ENCODE measurements at regions not wholly inside any gene's neighbourhood (a gene's known extent, or its start where the extent isn't known, plus 50 kb on each side); places are given as distances from the start of the nearest gene placed in this dataset.
"Not testable (repeated sequence)": the region's sequence is repeated elsewhere in the genome, so short reads cannot be mapped to it uniquely, and the experiment has no call there.

DNA sequence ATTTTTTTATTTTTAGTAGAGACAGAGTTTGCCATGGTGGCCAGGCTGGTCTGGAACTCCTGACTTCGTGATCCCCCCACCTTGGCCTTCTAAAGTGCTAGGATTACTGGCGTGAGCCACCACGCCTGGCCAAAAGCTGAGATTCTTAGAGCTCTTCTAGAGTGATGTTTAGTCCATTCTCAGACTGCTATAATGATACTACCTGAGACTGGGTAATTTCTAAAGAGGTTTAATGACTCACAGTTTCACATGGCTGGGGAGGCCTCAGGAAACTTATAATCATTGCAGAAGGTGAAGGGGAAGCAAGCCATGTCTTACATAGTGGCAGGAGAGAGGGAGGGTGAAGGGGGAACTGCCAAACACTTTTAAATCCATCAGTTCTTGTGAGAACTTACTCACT is 1804.9 kb upstream of the LRRTM1 start:
- no peak for DNase-seq (ENCODE audit: low read depth)

DNA sequence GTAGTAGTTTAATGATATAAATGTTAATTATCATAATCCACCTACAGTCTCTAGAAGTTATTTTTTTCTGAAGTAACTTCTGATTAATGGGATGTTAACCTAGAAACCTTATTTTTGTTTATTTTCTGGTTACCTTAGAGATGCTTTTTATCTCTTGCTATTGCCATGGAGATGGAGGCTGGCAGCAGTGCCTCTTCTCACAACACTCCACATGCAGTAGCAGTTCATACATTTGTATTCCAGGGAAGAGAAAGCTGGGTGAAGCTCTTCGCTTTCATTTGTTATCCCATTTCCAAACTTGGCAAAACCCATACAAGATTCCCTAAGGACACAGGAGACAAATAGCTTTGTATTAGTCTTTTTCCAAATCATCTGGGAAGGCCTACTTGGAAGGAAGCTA is 1794.1 kb upstream of the LRRTM1 start:
- no peak for DNase-seq (ENCODE audit: low read depth)

DNA sequence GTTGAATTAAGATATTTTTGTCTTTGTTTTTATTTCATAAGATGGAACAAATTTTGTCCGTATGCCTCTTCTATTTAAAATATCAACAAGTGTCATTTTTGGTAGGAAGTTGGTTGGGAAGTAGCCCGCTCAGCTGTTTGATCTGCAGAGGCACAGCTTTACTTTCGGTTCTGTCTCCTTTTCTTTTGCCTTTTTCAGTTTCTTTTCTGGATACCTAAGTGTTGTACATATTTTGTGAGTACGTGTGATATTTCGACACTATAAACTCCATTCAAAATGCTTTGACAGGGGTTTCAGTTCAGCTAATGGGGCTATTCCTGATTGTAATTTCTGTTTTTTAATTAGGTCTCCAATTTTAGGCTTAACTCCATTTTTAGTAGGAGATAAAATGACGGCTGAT is 1785.0 kb upstream of the LRRTM1 start:
- DNase-seq (ENCODE audit: low read depth) = no peak

DNA sequence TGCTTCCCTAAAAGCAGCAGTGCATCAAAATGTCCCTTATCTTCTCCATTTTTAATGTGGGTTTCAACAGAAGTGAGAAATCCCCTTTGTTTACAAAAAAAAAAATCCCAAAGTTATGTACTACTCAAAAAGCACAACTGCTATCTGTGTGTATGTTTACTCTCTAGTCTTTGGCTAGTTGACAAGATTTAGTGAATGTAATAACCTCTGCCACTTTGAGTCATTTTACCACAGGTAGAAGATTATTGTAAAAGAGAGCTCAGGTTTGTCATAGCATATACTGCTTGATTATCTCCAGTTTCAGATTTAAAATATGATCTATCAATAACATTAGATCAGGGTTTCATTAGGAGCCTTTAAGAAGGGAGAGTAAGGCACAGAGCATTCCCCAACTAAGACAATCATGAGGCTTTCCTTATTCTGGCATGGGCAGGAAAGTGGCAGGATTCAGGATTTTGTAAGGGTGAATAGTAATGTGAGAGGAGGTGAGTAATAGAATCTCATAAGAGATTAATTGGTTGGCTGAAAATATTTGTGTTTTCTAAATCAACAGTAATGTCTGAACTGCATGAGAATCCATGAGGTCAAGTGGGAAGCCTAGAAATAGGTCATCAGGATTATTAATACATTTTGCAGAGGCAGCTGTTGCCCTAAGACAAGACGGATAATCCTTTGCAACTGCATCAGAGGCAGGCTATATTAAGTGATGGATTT is 1780.3 kb upstream of the LRRTM1 start:
- no peak for DNase-seq (ENCODE audit: low read depth)

DNA sequence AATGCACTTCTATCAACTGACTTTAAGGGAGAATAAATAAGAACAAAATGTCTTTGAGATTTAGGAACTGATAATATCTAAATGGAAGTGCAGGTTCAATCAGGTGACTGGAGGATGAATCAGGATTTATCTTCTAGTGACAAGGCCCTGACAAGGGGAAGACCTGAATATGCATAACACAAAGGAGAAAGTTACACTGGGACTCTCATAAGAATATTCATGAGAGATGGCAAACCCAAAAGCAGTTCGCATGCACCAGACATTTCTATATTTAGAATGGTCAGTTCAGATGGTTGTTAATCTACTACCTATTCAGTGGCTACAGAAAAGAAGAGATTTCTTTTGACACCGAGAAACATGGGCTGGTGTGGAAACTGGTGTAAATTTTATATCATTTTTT is 1771.3 kb upstream of the LRRTM1 start:
- DNase-seq (ENCODE audit: low read depth) = no peak

DNA sequence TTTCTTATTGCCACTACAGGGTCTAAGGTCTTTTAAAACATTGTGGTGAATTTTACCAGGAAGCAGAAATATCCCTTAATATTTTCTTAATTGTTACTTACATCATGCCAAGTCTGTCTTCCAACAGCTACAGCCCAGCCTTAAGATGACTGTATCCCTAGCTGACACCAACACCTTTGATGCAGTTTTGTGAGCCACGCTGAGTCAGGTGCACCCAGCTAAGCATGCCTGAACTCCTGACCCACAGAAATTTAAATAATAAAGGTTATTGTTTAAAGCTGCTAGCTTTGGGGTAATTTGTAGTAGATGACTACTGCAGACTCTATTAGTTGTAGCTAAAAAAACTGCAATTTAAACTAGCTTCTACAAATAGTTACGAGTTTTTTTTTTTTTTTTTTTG is 1757.9 kb upstream of the LRRTM1 start:
- no peak for DNase-seq (ENCODE audit: low read depth)

DNA sequence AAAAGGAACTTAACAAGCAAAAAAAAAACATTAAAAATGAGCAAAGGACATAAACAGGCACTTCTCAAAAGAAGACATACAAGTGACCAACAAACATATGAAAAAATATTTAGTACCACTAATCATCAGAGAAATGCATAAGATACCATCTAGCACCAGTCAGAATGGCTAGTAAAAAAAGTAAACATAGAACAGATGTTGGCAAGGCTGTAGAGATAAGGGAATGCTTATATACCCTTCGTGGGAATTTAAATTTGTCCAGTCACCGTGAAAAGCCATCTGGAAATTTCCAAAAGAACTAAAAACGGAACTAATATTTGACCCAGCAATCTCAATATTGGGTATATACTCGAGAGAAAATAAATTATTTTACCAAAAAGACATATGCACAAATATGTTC is 1751.3 kb upstream of the LRRTM1 start:
- DNase-seq (ENCODE audit: low read depth) = no peak

DNA sequence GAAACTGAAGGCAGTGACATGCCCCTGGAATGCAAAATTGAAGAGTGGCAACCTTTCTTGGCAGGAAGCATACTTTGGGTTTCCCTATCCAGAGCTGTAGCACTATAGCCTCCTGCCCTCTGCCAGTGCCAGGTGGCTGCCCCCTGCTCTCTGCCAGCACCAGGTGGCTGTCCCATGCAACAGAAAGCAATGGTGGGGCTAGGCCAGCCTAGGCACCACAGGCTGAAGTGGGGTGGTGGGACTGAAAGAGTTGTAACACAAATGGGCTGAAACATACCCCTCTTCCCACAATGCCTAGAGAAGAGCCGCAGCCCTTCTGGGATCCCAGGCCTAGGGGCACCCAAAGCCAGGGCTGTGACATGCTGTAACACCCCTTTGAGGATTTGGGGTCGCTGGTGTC is 1739.3 kb upstream of the LRRTM1 start:
- no peak for DNase-seq (ENCODE audit: low read depth)

DNA sequence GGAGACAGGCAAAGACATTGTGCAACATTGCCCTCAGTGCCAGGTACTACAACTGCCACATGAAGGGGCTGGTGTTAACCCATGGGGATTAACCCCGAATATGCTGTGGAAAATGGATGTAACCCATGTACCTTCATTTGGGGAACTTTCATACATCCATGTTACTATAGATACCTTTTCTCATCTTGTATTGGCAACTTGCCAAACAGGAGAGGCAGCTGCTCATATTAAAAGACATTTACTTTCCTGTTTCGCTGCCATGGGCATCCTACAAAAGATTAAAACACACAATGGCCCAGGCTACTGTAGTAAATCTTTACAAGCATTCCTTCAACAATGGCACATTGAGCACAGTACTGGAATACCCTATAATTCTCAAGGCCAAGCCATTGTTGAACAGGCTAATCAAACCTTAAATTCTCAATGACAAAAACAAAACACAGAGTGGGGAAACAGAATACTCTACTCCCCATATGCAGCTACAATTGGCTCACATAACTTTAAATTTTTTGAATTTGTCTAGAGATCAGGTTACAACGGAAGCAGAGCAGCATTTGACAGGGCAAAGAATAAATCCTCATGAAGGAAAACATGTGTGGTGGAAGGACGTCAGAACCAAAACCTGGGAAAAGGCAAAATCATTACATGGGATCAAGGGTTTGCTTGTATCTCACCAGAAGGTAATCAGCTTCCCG is 1723.5 kb upstream of the LRRTM1 start:
- DNase-seq (ENCODE audit: low read depth) = no peak

DNA sequence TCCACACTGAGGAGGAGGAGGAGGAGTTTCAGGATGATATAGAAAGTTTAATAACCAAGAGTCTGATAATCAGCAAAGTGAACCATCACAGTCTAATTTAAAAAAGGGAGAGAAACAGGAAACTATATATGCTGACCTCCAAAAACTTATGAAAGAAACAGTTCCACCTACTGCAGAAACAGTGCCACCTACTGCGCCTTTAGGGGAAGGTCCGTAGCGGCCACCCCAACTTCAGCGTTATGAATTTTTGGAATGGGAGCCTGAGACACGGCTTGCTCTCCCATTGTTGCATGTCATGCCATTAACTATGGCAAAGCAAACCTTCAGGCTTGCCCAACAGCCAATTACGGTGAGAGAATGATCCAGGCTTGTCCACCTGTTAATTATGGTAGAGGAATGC is 1719.2 kb upstream of the LRRTM1 start:
- DNase-seq (ENCODE audit: low read depth) = no peak

DNA sequence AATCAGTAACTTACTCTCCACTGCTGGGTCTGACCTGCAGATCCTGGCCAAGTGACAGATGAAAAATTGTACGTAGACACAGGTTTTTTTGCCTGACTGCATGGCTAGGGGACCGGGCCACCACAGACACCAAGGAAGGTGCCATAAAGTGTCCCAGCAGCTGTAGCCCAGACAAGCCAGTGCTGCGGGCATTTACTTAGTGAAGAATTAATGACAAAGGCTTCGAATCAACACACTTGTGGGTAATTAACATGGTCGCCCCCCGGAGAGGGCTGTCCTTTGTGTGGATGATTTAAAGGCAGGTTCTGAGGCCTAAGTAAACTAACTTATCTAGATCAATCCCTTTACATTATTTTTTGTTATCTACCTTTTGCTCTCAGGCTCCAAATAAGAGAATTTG is 1709.1 kb upstream of the LRRTM1 start:
- DNase-seq (ENCODE audit: low read depth) = no peak

DNA sequence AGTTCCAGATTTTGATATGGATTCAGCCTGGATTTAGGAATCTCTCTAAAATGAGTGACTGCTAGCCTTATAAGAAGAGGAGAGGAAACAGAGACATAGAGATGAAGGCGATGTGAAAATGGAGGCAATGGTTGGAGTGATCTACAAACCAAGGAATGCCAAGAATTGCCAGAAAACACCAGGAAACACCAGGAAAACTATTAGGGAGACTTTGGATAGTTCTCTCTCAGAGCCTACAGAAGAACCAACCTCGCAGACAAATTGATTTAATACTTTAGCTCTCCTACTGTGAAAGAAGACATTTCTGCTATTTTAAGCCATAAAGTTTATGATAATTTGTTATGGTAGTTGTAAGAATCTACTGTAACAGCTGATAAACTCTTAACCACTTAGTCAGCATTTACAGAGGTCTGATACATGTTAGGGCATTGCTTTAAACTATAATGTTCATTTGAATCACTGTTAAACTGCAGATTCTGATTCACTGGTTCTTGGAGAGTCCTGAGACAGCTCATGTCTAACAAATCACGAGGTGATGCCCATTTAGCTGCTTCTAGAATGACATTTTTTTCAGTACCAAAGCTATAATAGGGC is 1702.6 kb upstream of the LRRTM1 start:
- DNase-seq (ENCODE audit: low read depth) = no peak

DNA sequence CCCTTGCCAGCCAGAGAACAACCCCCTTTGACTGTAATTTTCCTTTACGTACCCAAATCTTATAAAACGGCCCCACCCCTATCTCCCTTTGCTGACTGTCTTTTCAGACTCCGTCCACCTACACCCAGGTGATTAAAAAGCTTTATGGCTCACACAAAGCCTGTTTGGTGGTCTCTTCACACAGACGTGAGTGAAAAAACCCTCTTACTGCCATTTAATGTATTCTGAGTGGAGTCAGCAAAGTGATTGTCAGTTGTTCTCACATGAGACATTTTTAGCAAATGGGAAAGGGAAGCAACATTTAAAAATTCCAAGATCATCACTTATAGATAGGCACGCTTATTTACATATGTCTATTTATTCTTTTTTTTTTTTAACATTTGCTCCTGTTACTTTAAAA is 1701.3 kb upstream of the LRRTM1 start:
- not testable (repeated sequence) for DNase-seq (ENCODE audit: low read depth)

DNA sequence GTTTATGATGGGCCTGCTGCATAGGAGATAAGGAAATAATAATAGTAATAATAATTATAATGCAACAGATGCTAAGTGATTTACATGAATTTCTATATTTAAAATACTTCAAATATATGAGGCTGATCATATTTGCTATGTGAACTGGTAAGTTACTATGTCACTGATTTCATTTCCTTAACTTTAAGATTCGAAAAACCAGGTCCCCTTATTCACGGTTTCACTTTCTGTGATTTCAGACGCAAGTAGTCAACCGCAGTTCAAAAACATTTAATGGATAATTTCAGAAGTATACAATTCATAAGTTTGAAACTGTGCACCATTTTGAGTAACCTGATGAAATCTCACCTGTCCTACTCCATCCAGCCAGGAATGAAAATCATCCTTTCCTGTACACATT is 1697.1 kb upstream of the LRRTM1 start:
- DNase-seq (ENCODE audit: low read depth) = no peak

DNA sequence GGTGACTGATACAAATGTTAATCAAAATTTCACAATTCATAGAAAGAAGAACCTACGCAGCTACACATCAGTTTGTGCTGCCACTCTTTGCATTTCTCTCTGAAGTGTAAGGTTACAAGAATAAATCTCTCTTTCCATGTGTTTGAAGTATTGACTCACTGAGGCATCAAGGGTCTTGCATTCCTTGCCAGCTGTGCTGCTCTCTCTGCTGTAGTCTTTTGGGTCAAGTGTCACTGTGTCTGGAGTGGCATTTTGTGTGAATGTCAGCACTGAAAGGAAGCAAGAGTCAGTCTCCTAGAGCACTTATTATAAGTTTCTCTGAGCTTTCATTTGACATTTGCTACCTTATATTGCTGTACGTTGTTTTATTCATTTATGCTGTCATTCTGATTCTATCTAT is 1696.1 kb upstream of the LRRTM1 start:
- DNase-seq (ENCODE audit: low read depth) = no peak

DNA sequence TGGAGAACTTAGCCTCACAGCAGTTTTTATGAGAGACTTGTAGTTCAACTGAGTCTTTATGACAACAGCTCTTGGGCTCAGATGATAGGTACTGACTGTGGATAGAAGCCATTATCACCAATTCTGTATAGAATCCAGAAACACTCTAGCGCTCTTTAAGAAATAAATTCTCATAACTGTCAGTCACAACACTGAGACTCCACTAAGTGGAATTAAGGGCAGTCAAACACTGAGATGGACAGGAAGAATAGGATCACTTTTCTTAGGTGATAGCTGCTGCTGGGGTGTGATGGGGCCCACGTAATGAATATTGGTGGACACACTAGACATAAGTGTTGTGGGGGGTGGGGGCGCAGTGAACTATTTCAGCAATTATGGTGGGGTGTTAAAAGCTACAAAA is 1691.8 kb upstream of the LRRTM1 start:
- DNase-seq (ENCODE audit: low read depth) = no peak

DNA sequence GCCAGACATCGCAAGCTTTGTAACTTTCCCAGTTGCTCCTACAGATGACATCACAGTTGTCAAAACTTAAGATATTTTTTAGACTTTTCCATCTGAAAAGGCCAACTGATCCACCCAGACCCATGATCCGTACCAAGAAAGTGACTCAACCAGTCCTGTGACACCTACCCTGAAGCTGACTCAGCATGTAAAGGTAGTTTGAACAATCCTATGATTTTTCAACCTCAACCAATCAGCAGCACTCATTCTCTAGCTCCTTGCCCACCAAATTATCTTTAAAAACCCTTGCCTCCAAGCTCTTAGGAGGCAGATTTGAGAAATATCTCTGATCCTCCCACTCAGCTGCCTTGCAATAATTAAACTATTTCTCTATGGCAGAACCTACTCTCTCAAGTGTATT is 1686.7 kb upstream of the LRRTM1 start:
- DNase-seq (ENCODE audit: low read depth) = no peak

DNA sequence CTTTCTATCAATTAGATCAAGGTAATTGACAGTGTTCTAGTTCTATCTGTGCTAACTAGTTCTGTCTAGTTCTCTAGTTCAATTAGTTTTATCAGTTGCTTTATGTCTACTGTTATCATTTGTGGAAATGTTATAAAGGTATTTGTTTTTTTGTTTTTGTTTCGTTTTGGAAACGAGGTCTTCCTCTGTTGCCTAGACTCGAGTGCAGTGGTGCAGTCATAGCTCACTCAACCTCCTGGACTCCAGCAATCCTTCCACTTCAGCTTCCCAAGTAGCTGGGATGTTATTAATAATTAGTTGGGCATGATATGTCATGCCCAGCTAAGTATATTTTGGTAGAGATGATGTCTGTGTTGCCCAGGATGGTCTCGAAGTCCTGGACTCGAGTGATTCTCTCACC is 1682.8 kb upstream of the LRRTM1 start:
- DNase-seq (ENCODE audit: low read depth) = no peak

DNA sequence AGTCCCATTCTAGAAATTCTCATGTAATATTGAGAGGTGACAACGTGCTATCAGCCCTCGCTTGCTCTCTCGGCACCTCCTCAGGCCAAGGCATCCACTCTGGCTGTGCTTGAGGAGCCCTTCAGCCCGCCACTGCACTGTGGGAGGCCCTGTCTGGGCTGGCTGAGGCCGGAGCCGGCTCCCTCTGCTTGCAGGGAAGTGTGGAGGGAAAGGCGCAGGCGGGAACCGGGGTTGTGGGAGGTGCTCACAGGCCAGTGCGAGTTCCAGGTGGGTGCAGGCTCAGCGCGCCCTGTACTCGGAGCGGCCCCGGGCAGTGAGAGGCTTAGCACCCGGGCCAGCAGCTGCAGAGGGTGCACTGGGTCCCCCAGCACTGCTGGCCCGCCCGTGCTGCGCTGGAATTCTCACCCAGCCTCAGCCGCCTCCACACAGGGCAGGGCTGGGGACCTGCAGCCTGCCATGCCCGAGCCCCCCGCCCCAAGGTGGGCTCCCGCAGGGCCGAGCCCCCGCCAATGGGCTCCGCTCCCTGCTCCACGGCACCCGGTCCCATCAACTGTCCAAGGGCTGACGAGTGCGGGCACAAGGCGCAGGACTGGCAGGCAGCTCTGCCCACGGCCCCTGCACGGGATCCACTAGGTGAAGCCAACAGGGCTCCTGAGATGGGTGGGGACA is 1680.6 kb upstream of the LRRTM1 start:
- no peak for DNase-seq (ENCODE audit: low read depth)

DNA sequence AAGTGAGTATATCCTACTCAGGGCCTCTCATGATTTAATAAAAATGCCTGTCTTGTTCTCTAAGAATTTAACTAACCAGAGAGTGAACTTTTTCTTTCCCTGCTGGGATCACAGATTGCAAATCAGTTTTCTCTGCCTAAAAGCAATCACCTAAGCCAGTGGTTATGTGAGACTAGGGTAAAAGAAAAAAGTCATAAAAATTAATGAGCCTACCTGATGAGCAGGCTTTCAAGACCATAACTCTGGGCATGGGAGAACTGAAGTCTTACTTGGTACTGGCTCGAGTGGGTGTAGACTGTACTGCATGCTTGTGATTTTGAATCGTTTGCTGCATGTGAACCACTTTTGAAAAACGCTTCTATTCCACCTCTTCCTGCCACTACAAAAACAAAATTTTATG is 1677.0 kb upstream of the LRRTM1 start:
- DNase-seq (ENCODE audit: low read depth) = no peak

DNA sequence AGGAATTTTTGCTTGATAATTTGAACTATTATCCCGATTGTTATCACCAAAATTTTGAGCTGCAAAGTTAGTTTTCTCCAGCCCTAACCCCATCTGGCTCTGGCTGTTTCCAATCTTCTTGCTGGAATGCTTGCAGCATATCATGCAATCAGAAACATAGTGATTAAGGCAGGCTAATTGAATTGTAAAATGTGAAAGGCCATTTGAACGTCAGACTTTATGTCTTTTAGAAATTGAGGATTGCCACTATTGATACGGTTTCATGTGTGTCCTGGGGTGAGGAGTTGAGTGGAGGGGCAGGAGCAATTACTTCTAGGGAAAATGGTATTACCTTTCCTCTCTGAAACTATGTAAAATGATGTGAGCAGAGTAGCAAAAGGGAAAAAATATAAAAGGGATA is 1674.5 kb upstream of the LRRTM1 start:
- no peak for DNase-seq (ENCODE audit: low read depth)

DNA sequence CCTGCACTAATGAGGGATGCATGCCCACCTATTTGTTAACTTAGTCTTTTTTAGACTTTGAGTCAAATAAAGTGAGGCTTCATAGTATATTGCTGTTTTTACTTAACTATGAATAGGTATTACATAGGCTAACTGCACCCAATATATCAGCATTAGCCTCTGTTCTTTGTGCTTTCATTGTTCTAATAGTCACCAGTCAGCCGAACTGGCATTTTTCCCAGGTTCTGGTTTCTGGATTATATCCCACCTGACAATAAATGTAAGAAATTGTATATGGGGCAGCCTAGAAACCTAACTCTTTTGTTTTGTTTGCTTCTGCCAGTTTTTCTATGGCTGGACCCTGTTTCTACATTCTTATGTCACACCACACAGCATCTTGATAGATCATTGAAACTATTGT is 1672.4 kb upstream of the LRRTM1 start:
- DNase-seq (ENCODE audit: low read depth) = no peak

DNA sequence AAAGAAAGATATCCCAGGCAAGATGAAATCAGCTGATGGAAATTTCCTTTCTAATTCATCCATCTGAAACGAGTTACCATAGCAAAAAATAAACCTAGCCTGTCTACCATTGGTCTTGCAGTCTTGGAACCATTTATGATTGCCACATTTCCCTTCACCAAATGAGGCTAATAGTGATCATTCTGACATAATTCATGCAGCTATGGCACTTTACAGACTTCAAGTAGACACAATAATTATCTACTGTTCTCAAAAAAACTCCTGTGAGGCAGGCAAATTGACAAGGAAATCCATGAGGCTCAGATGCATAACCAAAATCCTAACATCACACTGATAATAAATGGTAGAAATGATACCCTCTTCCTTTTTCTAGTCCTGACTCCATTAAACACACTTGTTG is 1669.7 kb upstream of the LRRTM1 start:
- DNase-seq (ENCODE audit: low read depth) = no peak

Measured in T follicular helper cell (primary cell).